HG02852 (cell line): ENCODE measurements at regions not wholly inside any gene's neighbourhood (a gene's known extent, or its start where the extent isn't known, plus 50 kb on each side); places are given as distances from the start of the nearest gene placed in this dataset.

Source experiments
- ATAC-seq: cut with Tn5 transposase; IDR thresholded peaks from one replicate; pipeline ENCODE4 v1.9.1; 2021; ENCODE audit warnings: mild to moderate bottlenecking, moderate library complexity; ENCODE audit not compliant: unreplicated experiment

- ATAC-seq, result no peak
Measured at GRCh38 chr1:34590211-34590623, 164.6 kb upstream of the GJB5 start.

DNA sequence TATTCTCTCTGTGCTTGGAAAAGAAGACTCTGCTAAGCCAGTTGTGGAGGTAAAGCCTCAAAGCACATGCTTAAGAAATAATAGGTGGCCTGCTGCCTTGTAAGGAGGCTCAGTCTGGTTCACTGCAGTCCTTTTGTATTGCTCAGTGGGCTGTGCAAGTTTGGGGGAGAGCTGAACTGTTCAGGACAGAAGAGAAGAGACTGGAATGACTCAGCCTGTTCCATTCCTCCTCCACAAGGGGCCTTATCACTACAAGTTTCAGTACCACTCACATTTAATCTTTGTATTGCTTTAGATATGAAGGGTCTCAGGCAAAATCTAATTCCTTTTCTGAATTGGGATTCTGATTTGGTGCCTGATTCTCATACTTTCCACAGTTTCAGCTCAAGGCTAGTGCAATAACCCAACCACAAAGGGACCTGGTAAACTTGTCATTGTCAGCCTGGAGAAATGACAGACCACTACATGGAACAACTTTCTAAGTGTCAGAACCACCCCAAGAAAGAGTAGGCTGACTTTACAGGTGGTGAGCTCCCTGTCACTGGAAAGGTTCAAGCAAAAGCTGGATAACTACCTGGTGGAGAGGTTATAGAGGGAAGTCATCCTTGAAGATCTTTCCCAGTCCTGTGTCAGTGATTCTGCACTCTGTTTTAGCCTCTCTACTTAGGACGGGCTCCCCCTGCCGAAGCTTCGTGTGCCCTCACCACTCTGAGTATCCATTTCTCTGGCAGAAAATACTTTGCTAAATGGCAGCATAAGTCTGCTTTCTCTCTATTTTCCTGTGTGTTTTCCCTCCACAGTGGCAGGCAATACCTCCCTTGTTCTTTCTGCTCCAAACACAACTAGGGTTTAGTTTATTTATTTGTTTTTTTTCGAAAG lies 162.9 kb upstream of the GJB5 start:
- ATAC-seq, result no peak

- ATAC-seq, result no peak
Measured at GRCh38 chr1:34597877-34598514, 156.9 kb upstream of the GJB5 start.

- ATAC-seq, result no peak
Measured at GRCh38 chr1:34602907-34603306, 151.9 kb upstream of the GJB5 start.

DNA sequence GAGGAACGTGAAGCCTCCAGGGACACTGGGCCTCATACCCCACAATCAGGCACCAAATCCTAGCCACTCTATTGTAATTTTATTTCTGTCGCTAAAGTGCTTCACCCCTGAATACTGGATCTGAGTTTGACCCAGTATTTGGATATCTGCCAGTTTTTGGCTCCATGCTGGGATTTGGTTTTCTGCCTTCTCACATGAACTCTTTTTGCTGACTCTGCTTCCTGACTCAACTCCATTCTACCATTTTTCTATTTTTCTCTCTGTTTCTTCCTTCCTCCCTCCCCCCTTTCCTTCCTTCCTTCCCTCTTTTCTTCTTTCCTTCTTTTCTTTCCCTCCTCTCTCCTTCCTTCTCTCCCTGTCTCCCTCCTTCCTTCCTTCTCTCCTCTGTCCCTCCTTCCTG lies 151.3 kb upstream of the GJB5 start:
- no peak for ATAC-seq

DNA sequence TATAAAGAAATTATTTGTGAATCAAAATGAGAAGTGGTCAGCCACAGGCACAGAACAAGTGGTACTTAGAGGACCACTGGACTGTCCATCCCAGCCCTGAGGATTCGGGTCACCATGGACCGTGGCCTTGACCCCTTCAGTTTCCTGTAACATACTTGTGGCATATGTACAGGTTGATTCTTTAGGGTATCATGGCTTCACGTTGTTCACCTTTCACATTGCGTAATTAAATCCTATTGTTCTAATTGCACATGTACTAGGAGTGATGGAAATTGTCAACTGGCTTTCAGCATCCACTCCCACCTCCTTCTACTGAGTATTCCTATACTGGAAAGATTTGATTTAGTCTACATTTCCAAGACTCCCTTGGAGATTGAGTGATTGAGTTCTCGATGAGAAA lies 148.3 kb upstream of the GJB5 start:
- no peak for ATAC-seq

DNA sequence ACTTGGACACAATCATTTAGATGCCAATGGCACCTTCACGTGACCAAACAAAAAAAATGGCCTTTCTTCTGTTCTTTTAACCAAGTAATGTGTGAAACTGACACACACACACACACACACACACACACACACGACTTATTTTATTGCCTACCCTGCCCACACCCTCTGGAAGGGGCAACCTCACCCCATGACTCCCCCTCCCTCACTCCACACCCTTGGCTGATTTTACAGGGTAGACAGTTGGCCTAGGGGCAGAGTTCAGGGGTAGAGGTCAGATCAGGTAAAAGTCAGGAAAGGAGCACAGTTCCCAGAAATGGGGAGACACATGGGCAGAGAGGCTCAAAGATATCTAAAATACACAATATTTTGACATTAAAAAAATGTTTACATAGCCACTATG lies 144.8 kb upstream of the GJB5 start:
- ATAC-seq, result no peak

- ATAC-seq, result no peak
Measured at GRCh38 chr1:34611571-34611970, 143.3 kb upstream of the GJB5 start.

GRCh38 chr1:34612091-34612827 lies 142.6 kb upstream of the GJB5 start:
- ATAC-seq, result no peak

DNA sequence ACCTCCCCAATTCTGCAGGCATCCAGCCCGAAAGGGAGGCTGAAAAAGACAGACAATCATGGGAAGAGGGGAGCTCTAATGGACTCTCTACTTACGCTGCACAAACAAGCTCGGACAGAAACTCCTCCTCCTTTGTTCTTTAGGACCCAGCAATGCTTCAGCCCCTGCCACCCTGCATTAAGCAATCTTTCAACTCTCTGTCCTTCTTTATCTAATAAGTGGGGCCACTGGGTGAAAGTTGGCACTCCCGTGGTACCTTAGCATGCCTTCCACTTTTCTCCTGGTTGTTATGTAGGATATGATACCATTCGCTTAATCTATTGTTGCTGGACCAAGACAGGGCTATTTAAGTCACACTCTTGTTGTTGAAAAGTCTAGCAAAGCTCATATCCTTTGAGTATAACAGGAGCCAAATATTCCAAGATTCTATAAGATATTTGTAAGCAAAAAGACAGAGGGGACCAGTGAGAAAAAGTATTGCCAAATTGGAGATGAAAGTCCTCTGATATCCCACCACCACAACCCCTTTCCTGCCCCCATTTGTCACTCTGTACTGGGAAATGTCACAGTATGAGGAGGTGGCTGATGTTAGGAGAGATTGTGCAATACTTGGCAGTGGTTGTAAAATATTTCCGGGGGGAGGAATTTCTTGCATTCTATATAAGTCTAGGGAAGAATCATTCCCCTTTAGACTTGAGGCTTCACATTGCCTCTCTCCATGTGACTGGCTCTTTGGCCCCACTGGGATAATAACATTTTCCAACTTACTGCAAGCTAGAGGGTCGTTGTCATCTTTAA lies 137.3 kb upstream of the GJB5 start:
- no peak for ATAC-seq

DNA sequence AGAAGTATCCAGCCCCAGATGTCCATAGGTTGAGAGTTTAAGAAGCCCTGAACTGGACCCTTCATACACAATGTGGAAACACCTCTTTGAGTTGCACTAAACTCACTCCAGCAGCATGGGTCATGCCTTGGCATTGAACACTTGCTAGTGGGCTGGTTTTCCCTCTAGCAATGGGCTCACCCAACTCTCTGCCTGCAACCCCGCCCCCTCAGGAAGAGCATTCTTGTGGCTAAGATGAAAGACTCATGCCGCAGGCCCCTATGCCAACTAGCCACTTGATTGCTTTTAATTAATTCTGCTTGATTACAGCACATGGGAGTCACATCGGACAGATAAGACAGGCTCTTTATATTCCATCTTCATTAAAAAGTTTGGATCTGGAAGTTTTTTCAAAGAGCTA lies 136.5 kb upstream of the GJB5 start:
- no peak for ATAC-seq

GRCh38 chr1:34619256-34619655 lies 135.6 kb upstream of the GJB5 start:
- ATAC-seq, result no peak

- no peak for ATAC-seq
Measured at GRCh38 chr1:34621916-34622315, 132.9 kb upstream of the GJB5 start.

- ATAC-seq, result no peak
Measured at GRCh38 chr1:34625521-34626015, 129.3 kb upstream of the GJB5 start.

DNA sequence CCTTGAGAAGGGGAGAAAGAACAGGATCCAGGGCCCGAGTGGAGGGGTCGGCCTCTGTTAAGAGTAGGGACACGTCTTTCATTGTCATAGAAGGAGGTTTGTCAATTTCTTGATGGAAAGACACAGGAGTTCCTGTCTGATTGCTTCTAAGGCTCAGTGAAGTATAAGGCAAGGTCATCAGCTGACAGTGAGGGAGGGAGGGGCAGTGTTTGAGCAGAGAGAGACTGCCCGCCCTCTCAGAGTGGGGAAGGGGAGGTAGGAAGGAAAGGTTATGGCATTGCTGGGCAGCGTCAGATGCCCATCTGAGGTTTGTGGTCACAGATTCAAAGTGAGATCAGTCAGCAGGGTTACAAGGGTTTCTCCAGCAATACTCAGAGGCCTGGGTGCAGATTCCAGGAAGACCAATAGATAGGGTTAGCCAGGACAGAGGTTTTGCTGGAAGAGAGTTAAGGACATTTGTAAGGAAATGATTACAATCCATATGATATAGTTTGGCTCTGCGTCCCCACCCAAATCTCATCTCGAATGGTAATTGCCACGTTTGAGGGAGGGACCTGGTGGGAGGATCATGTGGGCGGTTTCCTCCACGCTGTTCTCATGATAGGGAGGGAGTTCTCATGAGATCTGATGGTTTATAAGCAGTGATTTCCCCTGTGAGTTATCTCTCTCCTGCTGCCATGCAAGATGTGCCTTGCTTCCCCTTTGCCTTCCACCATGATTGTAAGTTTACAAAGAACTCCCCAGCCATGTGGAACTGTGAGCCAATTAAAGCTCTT lies 127.2 kb upstream of the GJB5 start:
- ATAC-seq, result no peak

- no peak for ATAC-seq
Measured at GRCh38 chr1:34631126-34631525, 123.7 kb upstream of the GJB5 start.

DNA sequence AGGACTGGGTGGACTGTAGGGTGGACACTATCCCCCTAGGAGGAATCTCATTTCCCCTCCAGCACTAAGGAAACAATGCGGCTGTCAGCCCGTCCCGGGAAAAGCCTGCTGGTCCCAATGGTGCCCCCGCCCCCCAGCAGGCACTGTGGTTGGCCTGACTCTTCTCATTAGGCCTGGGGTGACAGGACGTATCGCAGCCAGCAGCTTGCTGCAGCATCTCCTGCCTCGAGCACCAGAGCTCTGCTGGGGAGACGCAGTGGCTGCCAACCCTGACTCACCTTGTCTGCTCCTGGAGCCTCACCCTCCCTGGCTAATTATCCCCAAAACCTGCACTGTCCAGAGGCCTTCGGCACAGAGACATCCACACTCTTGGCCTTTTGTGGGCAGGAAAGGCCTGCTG lies 115.1 kb upstream of the GJB5 start:
- no peak for ATAC-seq

DNA sequence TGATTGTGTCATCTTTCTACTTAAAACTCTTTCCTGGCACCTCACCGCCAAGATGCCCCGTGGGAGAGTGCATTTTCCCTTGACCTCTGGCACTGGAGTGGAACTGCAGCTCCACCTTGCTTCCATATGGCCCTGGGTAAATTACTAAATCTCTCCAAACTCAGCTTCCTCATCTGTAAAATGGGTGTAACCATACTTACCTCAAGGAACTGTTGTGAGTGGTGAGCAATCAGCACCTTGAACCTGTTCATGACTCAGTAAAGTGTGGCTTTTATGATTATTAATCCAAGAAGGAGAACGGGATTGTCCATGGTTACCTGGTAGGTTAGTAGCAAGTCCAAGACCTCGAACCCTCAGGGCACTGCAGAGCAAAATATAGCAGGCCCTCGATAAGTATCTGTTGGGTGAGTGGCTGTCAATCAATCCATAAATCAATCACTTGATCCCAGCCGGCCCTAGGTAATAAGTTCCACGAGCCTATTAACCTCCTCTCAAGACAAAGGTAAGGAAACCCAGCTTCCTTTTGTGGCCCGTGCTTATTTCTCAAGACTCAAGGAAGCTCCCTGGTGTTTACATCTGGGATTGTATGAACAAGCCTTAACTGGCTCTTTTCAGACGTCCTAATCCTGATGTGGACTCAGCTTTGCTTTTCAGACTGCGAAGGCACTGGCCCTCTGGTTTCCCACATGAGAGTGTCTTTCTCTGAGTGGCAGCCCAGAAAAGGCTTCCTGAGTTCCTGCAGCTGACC lies 114.0 kb upstream of the GJB5 start:
- no peak for ATAC-seq

DNA sequence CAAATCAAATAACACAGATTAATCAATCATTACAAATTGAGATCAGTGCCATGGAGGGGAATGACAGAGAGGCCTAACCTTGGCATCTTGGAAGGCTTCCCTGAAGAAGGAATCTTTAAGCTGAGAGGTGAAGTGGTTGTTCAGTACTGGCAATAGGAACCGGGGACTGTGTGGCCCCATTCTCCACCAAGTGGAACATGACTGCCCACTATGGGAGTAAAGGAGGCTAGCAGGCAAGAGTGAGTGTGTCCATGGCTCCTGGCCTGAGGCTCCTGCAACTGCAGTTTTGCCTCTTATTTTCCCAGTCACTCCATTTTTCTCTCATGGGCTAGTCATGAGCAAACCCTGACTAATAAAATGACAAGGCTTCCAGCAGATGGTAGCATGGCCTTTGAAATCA lies 112.2 kb upstream of the GJB5 start:
- no peak for ATAC-seq
